ENCODE measurements at regions not wholly inside any gene's neighbourhood (a gene's known extent, or its start where the extent isn't known, plus 50 kb on each side); places are given as distances from the start of the nearest gene placed in this dataset.

DNA sequence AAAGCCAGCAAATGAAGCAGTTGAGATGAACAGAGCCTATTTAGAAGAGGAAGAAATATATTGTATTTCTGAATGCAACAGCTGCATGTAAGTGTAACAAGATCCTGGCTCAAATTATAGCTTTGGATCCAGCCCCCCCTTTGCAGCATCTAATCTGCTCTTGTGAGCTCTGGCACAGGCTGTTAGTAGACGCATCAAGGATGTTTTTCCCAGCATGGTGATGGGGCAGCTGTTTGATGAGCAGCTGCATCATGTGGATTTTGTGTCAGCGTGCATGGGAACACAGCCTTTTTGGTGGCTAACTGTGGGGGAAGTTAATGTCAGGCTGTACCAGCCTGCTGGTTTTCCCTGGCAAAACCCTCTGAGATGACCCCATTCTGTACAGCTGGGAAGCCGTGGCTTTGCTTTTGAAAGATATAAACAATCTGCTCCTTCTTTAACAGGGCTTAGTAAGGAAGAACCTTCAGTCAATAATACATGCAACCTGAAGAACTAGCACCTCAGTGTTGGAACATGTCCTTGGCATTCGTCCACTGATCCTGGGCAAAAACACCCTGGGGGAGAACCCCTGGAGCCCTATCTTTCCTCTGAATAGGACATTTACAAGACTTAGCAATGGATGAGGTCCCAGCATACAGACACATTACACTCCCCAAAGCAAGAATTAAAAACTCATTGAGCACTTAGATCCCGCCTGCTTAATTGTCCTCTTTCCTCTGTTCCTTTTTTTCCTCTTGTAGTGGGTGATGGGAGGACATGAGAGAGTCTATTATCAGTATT lies 70.6 kb downstream of the NPS start:
- Histone ChIP-seq H3K4me3 (ENCODE audit: low read length) (no peak overlapping the region), H3K9me2 (replicated peaks; ENCODE audit: control insufficient read depth, low read length) (no peaks in the 10 kb centered on the region; the same call in 1 of the 2 replicates), H3K36me3 (ENCODE audit: control insufficient read depth, low read length) (no peaks in the 10 kb centered on the region), H3K4me2 (ENCODE audit: low read length) (no peak overlapping the region), H3F3A (ENCODE audit: control insufficient read depth, insufficient read depth) (no peaks in the 10 kb centered on the region), H3K27ac (ENCODE audit: low read depth, low read length) (no peak overlapping the region), H3K4me1 (ENCODE audit: control insufficient read depth, low read length) (no peaks in the 10 kb centered on the region), H4K20me1 (ENCODE audit: control insufficient read depth, insufficient read depth, low read depth, low read length) (no peaks in the 10 kb centered on the region), H3K79me2 (ENCODE audit: control insufficient read depth, low read length) (no peaks in the 10 kb centered on the region), H3K9me3 (ENCODE audit: control insufficient read depth, insufficient read depth, low read length) (no peaks in the 10 kb centered on the region), H3K27me3 (ENCODE audit: control insufficient read depth, low read length) (no peaks in the 10 kb centered on the region)
- TF ChIP-seq EZH2phosphoT487 (IDR thresholded peaks at IDR 0.05; ENCODE audit: borderline replicate concordance, low read length) (no peak), CTCF (IDR thresholded peaks at IDR 0.05; ENCODE audit: low read depth, low read length, poor library complexity, severe bottlenecking) (no peak)

GRCh38 chr10:127635882-127636281 lies 86.8 kb downstream of the NPS start:
- Histone ChIP-seq H3K4me2 (ENCODE audit: low read length) (no peak overlapping the region), H3K9me2 (replicated peaks; ENCODE audit: control insufficient read depth, low read length) (no peaks in the 10 kb centered on the region), H3K27ac (ENCODE audit: low read depth, low read length) (no peak overlapping the region), H3K4me1 (ENCODE audit: control insufficient read depth, low read length) (no peaks in the 10 kb centered on the region), H3K4me3 (ENCODE audit: low read length) (no peak overlapping the region), H3K27me3 (ENCODE audit: control insufficient read depth, low read length) (no peaks in the 10 kb centered on the region), H3K9me3 (ENCODE audit: control insufficient read depth, insufficient read depth, low read length) (peaks cover 3% of the 10 kb centered on the region; the same call in 1 of the 2 replicates), H3K79me2 (ENCODE audit: control insufficient read depth, low read length) (no peaks in the 10 kb centered on the region), H3K36me3 (ENCODE audit: control insufficient read depth, low read length) (no peaks in the 10 kb centered on the region), H3F3A (ENCODE audit: control insufficient read depth, insufficient read depth) (no peaks in the 10 kb centered on the region), H4K20me1 (ENCODE audit: control insufficient read depth, insufficient read depth, low read depth, low read length) (no peaks in the 10 kb centered on the region)
- TF ChIP-seq CTCF (IDR thresholded peaks at IDR 0.05; ENCODE audit: low read depth, low read length, poor library complexity, severe bottlenecking) (no peak), EZH2phosphoT487 (IDR thresholded peaks at IDR 0.05; ENCODE audit: borderline replicate concordance, low read length) (no peak)

DNA sequence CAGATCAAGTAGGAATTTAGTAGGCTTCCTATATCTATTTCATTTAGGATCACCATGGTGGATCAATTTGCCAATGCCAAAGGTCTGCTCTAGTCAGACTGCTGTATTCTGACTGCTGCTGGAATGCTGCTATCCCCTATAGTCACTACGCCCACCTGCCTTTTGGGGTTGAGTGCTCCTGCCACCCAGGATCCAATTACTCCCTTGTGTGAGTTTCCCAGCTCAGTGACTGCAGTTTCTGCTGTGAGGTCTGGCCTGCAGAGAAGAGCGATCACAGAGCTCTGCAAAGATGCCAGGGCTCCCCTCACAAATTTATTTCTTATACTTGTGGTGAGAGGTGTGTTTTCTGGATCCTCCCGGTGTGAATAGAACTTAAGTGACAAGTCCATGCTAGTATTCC lies 88.1 kb upstream of the FOXI2 start:
- no peak overlapping the region for H3K4me3 ChIP-seq (ENCODE audit: low read length)

More for the DNA sequence above, 88.1 kb upstream of the FOXI2 start:
- no peaks in the 10 kb centered on the region for H4K20me1 ChIP-seq (ENCODE audit: control insufficient read depth, insufficient read depth, low read depth, low read length)
- H3K4me1 ChIP-seq (ENCODE audit: control insufficient read depth, low read length): no peaks in the 10 kb centered on the region
- H3K9me2 ChIP-seq (replicated peaks; ENCODE audit: control insufficient read depth, low read length): no peaks in the 10 kb centered on the region
- H3K36me3 ChIP-seq (ENCODE audit: control insufficient read depth, low read length): no peaks in the 10 kb centered on the region
- H3K27me3 ChIP-seq (ENCODE audit: control insufficient read depth, low read length): no peaks in the 10 kb centered on the region
- no peaks in the 10 kb centered on the region for H3F3A ChIP-seq (ENCODE audit: control insufficient read depth, insufficient read depth)
- TF ChIP-seq EZH2phosphoT487 (IDR thresholded peaks at IDR 0.05; ENCODE audit: borderline replicate concordance, low read length) (no peak), CTCF (IDR thresholded peaks at IDR 0.05; ENCODE audit: low read depth, low read length, poor library complexity, severe bottlenecking) (no peak)
- H3K27ac ChIP-seq (ENCODE audit: low read depth, low read length): no peak overlapping the region
- no peaks in the 10 kb centered on the region for H3K79me2 ChIP-seq (ENCODE audit: control insufficient read depth, low read length)
- H3K9me3 ChIP-seq (ENCODE audit: control insufficient read depth, insufficient read depth, low read length): no peaks in the 10 kb centered on the region
- no peak overlapping the region for H3K4me2 ChIP-seq (ENCODE audit: low read length)
